Fibroblast of the aortic adventitia (primary cell): ENCODE measurements at regions not wholly inside any gene's neighbourhood (a gene's known extent, or its start where the extent isn't known, plus 50 kb on each side); places are given as distances from the start of the nearest gene placed in this dataset.

Source experiments
- DNase-seq: peaks from one replicate; pipeline ENCODE4 v3.0.0-alpha.2; 2010; ENCODE audit warnings: low read depth
- H3K4me3 ChIP-seq: 2 replicates; pipeline ENCODE4 v1.5.1; 2011; ENCODE audit warnings: low read depth, mild to moderate bottlenecking, control low read depth, low read length, moderate library complexity
- TF ChIP-seq, protein P1 (sequence below): IDR thresholded peaks from 2 replicates; pipeline ENCODE4 v1.5.1; 2011; ENCODE audit warnings: mild to moderate bottlenecking, low read length, control low read depth, inconsistent platforms; ENCODE audit not compliant: insufficient read depth

DNA sequence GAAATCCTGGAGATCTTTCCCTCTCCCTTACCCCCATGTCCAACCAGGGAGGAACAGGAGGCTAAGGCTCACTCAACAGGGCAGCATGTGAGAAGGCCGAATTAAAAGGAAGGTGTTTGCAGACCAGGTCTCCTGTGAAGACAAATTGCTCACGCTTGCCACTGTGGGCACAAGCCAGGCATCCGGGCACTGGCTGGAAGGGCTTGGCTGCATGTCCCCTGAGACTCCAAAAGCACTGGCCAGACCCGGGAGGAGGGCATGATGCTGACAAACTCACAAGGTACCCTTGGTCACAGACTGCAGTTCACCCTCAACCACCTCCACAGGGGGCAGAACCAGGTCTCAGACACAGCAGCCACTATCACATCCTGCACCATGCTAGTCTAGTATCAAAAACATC is 113.7 kb upstream of the NSMCE3 start:
- no peak overlapping the region for H3K4me3 ChIP-seq
- no peak for DNase-seq
- TF ChIP-seq, protein P1, sequence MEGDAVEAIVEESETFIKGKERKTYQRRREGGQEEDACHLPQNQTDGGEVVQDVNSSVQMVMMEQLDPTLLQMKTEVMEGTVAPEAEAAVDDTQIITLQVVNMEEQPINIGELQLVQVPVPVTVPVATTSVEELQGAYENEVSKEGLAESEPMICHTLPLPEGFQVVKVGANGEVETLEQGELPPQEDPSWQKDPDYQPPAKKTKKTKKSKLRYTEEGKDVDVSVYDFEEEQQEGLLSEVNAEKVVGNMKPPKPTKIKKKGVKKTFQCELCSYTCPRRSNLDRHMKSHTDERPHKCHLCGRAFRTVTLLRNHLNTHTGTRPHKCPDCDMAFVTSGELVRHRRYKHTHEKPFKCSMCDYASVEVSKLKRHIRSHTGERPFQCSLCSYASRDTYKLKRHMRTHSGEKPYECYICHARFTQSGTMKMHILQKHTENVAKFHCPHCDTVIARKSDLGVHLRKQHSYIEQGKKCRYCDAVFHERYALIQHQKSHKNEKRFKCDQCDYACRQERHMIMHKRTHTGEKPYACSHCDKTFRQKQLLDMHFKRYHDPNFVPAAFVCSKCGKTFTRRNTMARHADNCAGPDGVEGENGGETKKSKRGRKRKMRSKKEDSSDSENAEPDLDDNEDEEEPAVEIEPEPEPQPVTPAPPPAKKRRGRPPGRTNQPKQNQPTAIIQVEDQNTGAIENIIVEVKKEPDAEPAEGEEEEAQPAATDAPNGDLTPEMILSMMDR, result no peak

DNA sequence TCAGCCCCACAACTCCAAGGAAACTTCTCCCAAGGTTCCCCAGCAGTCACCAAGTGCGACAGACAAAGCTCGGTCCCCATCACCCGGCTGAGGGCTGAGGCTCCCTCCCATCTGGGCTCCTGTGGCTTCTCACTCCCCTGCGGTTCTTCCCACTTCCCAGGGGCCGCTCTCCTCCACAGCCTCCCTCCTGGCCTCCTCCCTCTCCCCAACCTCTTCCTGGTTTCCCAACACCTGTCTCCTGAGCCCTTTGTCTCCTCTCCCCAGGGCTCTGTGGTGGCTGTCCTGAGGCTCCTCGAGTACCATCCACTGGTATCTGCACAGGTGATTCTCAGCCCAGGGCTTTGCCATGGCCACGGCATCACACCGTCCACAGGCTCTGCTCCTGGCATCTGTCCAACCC is 113.2 kb upstream of the NSMCE3 start:
- no peak overlapping the region for H3K4me3 ChIP-seq
- no peak for DNase-seq
- TF ChIP-seq, protein P1, result no peak

DNA sequence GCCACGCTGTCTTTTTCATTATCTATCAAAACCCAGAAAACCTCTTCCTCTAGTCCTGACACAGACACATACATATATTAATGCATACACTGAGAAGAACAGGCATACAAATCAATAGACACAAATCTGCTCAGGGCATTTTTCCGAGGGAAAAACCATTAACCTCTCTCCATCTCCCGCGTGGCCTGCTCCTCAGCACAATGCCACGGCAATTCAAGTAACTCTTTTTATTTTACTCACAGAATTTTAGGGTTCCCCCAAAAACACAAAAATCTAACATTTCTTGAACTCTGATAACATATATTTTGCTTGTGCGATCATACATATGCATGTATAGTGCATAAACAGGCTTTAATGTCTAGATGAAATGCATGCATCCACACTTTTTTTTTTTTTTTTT is 110.8 kb upstream of the NSMCE3 start:
- no peak for DNase-seq
- no peak overlapping the region for H3K4me3 ChIP-seq
- TF ChIP-seq, protein P1, result no peak

DNA sequence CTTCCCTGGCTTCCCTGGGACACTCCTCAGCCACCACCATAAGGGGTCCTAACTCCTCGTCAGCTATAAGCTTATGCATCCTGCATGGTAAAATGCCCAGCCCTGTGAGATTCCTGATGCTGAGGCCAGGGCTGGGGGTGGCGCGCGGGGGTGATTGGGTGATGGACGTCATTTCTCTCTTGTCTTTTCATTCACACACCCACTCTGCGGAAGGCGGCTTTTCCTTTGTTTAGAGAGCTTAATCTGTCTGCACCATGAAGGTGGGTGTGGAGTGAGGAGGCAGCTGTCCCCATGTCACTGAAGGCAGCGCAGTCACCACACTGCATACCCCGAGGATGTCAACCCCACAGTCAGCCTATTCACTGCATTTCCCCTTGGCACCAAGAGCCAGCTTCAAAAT is 110.0 kb upstream of the NSMCE3 start:
- no peak overlapping the region for H3K4me3 ChIP-seq
- no peak for DNase-seq
- TF ChIP-seq, protein P1, result no peak

DNA sequence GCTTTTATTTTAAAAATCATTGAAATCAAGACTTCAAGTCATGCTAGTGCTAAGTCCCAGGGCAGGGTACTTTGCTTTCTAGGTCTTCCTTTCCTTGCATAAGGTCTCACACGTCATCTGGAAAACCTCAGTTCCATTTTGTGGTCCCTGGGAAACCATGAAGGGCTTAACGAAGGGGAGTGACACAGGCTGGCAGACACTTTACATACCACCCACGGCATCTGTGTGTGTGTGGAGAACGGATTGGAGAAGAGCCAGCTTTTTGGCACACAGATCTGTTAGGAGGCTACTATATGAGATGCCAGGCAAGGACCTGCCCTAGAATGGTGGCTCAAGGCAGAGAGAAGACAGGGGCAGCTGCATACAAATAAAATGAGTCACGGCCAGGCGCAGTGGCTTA is 107.5 kb upstream of the NSMCE3 start:
- TF ChIP-seq, protein P1, result no peak
- H3K4me3 ChIP-seq, result no peak overlapping the region
- DNase-seq, result no peak

DNA sequence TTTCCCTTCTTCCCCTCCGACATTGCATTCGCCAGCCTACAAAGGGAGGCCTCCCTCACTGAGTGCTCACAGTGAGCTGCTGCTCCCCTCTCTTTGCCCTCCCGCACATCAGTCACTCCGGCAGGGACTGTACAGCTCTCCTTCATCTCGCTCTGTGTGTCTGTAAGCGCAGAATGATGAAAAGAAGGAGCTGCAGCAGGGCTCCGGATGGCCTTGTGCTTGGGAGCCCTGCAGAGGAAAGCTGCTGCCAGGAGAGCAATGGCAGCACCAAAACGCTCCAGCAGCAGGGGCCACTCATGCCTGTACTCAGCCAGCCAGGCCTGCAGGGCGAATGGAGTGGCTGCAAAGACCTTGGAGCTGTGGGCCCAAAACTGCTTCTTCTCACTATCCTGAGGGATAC is 107.0 kb upstream of the NSMCE3 start:
- TF ChIP-seq, protein P1, result no peak
- H3K4me3 ChIP-seq, result no peak overlapping the region
- no peak for DNase-seq

DNA sequence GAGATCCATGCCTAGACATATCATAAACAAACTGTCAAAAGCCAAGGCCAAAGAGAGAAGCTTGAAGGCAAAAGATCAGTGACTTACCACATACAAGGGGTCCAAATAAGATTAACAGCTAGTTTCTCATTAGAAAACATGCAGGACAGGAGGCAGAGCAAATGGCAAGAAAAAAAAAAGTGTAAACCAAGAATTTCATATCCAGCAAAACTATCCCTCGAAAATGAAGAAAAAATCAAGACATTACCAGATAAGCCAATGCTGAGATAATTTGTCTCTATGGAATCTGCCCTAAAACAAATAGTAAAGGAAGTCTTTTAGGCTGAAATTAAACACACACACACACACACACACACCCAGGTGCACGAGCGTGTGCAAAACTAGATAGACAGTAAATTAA is 99.6 kb upstream of the NSMCE3 start:
- no peak for DNase-seq
- TF ChIP-seq, protein P1, result no peak
- no peak overlapping the region for H3K4me3 ChIP-seq
